Sigmoid colon (tissue), 4 donors: ENCODE measurements at regions not wholly inside any gene's neighbourhood (a gene's known extent, or its start where the extent isn't known, plus 50 kb on each side); places are given as distances from the start of the nearest gene placed in this dataset.

Experiments
- EP300 ChIP-seq, 4 donors: sonication (generic); formaldehyde crosslinking; IDR thresholded peaks; one replicate each; pipeline ENCODE4 v1.6.1; 2017; ENCODE audit warnings: antibody characterized with exemption in 4 of 4
- POLR2A ChIP-seq, 2 donors: fragments of 450-650 bp; IDR thresholded peaks; one replicate each; pipeline ENCODE4 v1.6.1; 2016; ENCODE audit warnings: antibody characterized with exemption in 2 of 2, mild to moderate bottlenecking in 2 of 2, moderate library complexity in 2 of 2
- POLR2AphosphoS5 ChIP-seq, 4 donors: sonication (generic); formaldehyde crosslinking; IDR thresholded peaks; one replicate each; pipeline ENCODE4 v1.6.1; 2017; ENCODE audit warnings: antibody characterized with exemption in 4 of 4
- TF ChIP-seq, protein P1 (sequence below), 4 experiments: fragments of 450-650 bp in 3 of 4; fragments of 200-600 bp in 1 of 4; IDR thresholded peaks; one replicate each; pipeline ENCODE4 v1.5.1; 2016 to 2019; ENCODE audit warnings: antibody characterized with exemption in 4 of 4, mild to moderate bottlenecking in 3 of 4, moderate library complexity in 2 of 4

DNA sequence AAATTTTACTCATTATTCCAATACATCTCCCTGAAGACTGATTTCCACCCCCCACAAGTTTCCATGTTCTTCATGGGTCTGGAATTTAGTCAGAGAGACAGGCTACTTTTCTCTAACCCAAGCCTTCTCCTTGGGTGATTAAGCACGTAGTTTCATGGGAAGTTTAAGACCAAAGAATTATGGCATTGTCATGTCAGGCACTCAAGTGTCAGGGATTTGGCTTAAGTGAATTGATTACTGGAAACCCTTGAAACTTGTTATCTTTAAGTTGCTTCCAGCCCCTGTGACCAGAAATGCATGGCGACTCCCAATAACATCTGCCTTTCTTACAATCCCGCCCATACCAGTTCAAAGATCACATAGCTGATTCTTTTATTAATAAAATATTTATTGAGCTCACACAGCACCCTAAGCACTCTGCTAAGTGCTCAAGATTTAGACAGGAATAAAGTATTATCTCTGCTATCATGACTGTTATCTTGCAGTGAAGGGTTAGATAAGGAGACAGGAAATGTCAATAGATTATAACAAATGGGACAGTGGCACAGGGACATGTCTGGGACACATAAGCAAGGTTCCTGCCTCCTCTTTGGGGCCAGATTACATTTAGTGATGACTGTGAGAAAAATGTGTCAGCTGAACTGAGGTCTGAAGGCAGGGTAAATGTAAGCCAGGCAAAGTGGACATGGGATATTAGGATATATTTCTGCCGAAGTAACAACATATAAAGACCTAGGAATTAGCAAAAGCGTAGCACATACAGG, 241.2 kb upstream of the TNC start:
- TF ChIP-seq, protein P1, sequence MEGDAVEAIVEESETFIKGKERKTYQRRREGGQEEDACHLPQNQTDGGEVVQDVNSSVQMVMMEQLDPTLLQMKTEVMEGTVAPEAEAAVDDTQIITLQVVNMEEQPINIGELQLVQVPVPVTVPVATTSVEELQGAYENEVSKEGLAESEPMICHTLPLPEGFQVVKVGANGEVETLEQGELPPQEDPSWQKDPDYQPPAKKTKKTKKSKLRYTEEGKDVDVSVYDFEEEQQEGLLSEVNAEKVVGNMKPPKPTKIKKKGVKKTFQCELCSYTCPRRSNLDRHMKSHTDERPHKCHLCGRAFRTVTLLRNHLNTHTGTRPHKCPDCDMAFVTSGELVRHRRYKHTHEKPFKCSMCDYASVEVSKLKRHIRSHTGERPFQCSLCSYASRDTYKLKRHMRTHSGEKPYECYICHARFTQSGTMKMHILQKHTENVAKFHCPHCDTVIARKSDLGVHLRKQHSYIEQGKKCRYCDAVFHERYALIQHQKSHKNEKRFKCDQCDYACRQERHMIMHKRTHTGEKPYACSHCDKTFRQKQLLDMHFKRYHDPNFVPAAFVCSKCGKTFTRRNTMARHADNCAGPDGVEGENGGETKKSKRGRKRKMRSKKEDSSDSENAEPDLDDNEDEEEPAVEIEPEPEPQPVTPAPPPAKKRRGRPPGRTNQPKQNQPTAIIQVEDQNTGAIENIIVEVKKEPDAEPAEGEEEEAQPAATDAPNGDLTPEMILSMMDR (IDR thresholded peaks at IDR 0.05): no peak
- no peak for TF ChIP-seq EP300 (IDR thresholded peaks at IDR 0.05)
- no peak for TF ChIP-seq POLR2AphosphoS5 (IDR thresholded peaks at IDR 0.05)
- no peak for TF ChIP-seq POLR2A (IDR thresholded peaks at IDR 0.05)
